Right lobe of liver (tissue), 4 donors: ENCODE measurements at regions not wholly inside any gene's neighbourhood (a gene's known extent, or its start where the extent isn't known, plus 50 kb on each side); places are given as distances from the start of the nearest gene placed in this dataset.

Experiments used
- CTCF ChIP-seq, 4 donors: fragments of 200-600 bp in 3 of 4; fragments of 450-650 bp in 1 of 4; IDR thresholded peaks; one replicate each; pipeline versions ENCODE4 v1.5.1 to v1.8.0; 2016 to 2022; ENCODE audit warnings: antibody characterized with exemption in 4 of 4, mild to moderate bottlenecking in 2 of 4
- POLR2A ChIP-seq: fragments of 450-650 bp; IDR thresholded peaks from one replicate; pipeline ENCODE4 v1.6.1; 2017; ENCODE audit warnings: antibody characterized with exemption, mild to moderate bottlenecking
- donor health status: DM: no; HTN: no; CAD: no.
- donor health status: DM: no; HTN: no; CAD: no.
- donor health status: DM: no; HTN: yes; CAD: no.

- no peak for TF ChIP-seq CTCF (IDR thresholded peaks at IDR 0.05)
- TF ChIP-seq POLR2A = no peak
Measured at GRCh38 chr12:3958534-3958933, 85.3 kb upstream of the PARP11 start.
